ENCODE measurements at regions not wholly inside any gene's neighbourhood (a gene's known extent, or its start where the extent isn't known, plus 50 kb on each side); places are given as distances from the start of the nearest gene placed in this dataset.

DNA sequence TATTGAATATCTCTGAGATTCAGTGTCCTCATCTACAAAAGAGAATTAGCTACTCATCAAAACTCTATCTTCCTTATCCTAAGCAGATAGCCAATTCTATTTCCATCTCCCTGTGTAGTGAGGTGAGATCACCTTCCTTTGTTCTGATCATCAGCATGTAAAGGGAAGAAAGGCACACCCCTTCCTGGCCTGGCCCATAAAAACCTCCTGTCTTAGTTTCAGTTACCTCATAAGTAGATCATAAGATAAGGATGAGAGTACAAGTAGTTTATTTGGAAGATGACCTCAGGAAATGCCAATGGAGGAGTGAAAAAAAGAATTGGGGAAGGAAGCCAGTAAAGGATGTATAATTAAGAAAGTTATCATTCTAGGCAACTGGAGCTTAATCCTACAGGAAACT lies 114.5 kb upstream of the GADL1 start:
- no peak for DNase-seq

- peak; percentile 55 for DNase-seq
Observed at GRCh38 chr3:31009881-31010280, 115.4 kb upstream of the GADL1 start.

DNA sequence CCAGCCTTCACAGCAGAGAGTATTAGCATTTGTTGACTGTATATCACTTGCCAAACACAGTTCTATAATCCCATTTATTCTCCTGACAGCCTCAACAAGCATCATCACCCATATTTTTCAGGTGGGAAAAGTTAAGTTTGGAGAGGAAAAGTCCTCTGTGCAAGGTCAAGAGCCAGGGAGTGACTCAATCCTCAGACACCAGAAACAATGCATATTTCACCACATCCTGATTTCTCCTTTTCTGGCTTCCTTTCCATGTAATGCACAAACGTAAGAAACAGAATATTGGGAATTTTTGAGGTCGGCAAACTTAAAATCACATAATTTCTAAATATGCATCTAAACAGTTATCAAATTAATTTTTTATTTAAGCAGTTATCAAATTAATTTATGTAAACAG lies 116.0 kb upstream of the GADL1 start:
- DNase-seq, result no peak

GRCh38 chr3:31011380-31011779 lies 116.9 kb upstream of the GADL1 start:
- peak; percentile 15 for DNase-seq

- no peak for DNase-seq
Observed at GRCh38 chr3:31013090-31013489, 118.6 kb upstream of the GADL1 start.

DNA sequence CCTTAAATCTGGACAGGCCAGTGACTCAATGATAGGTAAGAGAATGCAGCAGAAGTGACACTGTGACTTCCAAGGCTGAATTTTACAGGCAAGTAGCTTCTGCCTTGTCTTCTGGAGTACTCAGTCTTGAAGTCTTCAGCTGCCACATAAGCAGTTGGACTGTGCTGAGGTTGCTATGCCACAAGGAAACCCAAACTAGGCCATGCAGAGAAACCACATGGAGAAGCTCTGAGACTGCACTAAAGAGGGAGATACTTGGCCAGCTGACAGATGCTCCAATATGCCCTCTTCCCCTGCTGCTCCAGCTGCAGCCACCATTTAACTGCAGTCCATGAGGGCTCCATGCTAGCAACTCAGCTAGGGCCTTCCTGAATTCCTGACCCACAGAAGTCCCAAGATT lies 119.4 kb upstream of the GADL1 start:
- DNase-seq, result no peak

- no peak for DNase-seq
Observed at GRCh38 chr3:31014317-31015040, 120.0 kb upstream of the GADL1 start.

DNA sequence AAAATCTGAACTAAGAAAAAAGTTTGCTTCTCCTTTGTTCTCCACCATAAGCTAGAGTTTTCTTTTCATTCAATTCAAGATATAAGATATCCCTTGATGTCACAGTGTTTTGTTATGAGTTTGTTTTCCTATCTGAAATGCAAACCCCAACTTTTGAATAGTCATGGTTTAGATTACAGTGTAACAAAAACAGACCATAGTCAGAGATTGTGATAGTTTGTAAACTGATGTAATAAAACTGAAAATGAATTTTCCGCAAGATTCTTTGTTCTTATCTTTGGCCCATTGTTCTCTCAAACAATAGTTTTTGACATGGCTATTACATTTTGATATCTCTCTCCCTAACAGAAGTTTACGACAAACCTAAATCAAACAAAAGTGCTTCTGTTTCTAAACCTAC lies 121.7 kb upstream of the GADL1 start:
- DNase-seq, result no peak

DNA sequence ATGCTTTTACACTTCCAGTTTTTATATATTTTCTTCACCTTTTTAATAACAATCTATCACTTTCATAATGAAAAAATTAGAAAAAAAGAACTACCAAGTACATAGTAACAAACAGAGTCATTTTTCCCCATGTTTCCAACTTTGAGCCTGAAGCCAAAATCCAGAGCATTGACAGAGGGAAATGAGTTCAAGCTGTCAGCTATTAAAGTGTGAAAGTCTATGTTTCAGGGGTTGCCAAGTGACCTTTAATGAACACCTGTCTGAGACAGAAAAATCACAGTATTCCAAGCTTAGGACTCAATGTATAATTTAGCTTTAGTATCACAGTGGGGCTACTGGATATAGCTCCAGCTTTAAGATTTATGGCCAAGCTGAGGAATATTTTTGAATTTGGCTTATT lies 128.3 kb upstream of the GADL1 start:
- no peak for DNase-seq

DNA sequence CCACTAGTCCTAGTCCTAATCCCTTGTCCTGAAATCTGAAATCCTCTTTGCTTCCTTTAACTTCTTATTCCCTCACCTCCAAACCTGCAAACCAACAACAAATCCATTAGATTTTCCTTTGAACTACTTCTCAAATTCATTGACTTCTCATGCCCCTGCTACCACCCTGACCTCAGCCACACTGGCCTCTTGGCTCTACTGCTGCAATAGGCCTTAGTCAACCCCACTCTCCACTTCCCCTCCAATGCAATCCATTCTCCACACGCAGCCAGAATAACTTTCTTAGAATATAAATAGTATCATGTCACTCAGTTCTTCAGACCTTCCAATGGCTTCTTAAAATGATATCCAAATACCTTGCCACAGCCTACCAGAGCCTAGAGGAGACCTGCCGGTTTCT lies 131.1 kb upstream of the GADL1 start:
- no peak for DNase-seq

DNA sequence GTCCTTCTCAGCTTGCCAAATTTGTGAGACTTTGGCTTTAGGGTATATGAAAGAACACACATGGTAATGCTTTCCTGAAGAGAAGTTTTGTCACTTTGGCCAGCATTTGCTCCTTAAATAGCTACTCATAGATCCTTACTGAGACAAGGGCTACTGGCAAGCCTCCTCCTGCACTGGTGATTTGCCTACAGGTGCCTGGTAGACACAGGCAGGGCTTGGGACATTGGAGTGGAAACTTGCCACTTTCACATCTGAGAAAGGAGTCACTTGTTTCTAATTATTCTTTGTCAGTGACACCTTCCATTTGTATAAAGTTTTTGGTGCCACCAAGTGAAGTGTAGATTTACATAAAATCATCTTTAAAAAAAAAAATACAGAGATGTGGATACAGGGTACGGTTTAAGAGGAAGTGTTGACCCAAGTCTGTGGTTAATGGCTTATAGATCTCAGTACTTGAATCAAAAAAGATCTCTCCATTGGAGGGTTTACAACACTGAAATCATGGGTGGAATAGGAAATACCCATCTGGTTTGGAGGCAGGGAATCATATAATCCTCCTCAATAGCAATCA lies 132.8 kb upstream of the GADL1 start:
- DNase-seq, result no peak

GRCh38 chr3:31027914-31028313 lies 133.5 kb upstream of the GADL1 start:
- no peak for DNase-seq

DNA sequence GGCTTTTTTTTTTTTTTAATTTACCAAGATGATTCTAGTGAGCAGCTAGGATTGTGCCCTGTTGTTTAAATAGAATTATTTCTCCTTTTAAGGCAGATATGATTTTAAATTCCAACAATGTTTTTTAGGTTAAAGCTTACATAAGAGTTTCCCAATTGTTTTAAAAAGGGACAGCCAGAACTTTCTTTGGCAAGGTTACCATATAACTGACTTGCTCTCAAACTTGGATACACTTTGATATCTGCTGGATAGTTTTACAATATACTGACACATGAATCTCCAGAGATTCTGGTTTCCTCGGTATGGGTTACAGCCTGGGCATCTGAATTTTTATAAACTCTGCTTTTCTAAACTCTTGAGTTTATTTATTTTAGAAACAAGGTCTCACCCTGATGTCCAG lies 134.3 kb upstream of the GADL1 start:
- DNase-seq, result no peak

DNA sequence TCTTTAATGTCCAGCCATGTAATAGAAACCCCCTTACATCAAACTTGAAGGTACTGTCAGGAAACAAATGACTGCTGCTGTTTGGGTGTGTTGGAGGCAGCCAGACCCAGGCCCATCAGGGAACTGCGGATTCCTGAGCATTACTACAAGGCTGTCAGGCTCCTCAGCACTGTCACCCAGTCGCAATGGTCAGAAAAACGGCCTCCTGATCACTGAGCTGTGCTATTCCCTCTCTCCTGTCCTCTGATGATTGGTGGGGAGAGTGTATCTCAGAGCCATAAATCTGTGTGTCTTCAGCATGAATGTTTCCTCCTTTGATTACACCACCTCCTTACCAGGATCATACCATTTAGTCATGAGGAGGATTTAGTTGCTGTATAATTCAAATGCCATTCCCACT lies 135.2 kb upstream of the GADL1 start:
- no peak for DNase-seq

DNA sequence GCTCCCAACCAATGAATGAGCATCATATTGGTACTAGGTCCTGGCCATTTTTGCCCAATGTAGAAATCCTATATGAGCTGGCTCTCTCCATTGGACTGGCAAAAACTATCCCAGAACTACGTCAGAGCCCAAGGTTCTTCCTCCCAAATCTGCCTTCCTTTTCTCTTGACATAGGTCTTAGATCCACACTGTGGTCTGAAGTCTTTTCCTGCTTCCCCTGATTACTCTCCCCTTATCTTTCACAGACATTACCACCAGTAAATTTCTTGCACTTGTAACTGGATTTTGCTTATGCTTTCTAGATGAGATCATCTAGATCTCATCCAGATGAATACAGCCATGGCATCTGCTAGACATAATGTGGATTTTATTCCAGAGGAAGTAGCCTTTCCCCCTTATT lies 141.2 kb upstream of the GADL1 start:
- DNase-seq, result no peak

DNA sequence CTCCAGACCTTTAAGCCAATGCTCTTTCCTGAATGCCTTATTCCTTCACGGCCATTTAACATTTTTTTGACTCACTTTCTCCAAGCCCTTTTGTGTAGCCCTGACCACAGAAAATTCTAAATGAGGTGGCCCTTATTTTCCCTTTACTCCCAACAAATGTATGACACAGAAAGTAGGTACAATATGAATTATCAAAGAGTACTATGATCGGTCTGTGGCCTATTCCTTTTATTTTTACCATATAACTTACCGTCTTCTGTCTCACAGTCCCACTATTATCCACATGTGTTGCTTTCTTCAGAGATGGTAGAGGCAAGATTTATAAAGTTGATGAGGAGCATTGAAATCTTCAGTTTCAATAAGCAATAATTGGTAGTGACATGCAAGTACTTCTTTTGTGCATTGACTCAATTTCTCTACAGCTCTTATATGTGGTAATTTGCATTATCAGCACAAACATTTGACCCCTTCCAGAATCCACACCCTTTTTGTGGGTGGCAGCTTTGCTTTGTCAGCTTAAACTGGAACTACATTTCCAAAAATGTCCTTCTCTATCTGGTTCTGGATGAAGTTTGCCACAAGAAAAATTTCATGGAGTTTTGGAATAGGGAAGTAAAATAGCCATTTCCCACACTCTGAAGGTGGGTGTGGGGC lies 143.8 kb upstream of the GADL1 start:
- DNase-seq, result no peak

DNA sequence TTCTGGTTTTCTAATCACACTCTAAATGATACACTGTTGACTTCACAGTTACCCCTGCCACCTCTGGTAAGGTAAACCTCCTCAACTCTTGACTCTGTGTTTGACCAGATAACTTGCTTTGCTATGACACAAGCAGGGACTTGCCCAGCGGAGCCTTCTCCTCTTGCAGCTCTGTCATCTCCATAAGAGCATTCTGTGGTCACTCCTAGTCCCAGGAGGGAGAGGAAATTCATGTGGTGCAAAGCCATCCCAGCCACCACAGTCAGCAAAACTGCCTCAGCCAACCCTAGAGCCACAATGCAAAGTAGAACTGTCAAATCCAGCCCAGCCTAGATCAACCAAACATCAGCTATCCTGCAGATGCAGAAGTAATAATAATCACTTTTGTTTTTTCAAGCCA lies 144.7 kb upstream of the GADL1 start:
- no peak for DNase-seq

DNA sequence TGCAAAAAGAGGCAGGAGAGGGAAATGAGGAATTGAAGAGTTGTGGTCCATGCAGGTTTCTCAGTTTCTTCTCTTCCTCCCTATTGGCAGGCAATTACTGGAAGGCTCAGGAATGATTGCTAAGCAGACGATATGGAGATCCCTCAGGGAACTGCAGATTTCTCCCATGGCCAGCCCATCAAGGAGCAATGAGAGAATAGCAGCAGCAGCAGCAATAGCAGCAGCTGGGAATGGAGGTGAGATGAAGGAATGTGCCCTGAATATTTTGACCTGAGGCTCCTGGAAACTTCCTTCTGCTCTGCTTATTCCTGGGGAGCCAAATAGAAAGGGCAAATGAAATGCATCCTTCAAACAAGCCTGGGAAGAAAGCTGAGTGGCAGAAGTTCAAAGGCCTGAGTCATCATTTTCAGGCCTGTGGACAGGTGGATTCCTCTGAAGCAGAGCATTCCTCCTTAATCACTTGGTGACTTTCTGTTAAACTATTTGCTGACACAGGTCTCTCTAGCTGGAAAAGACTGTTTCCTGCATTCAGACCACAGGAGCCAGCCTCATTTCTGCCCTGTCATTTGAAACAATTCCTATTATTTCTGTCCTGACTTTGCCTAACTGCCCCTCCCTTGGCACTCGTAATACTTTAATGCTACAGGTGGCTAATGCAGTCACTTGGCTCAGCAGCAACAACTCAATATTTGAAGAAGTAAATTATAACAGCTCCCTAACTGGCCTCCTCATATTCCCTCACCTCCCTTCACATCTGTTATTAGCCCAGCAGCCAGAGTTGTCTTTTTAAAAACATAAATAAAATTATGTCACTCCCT lies 146.9 kb upstream of the GADL1 start:
- DNase-seq, result no peak

GRCh38 chr3:31043184-31043819 lies 148.8 kb upstream of the GADL1 start:
- DNase-seq, result no peak

GRCh38 chr3:31047673-31048072 lies 153.2 kb upstream of the GADL1 start:
- no peak for DNase-seq

GRCh38 chr3:31048143-31048542 lies 153.7 kb upstream of the GADL1 start:
- DNase-seq, result no peak

GRCh38 chr3:31050296-31050695 lies 155.8 kb upstream of the GADL1 start:
- no peak for DNase-seq

- no peak for DNase-seq
Observed at GRCh38 chr3:31051226-31051625, 156.8 kb upstream of the GADL1 start.
